GM12878 (cell line): ENCODE measurements at regions not wholly inside any gene's neighbourhood (a gene's known extent, or its start where the extent isn't known, plus 50 kb on each side); places are given as distances from the start of the nearest gene placed in this dataset.

ENCODE experiments used
- ATAC-seq: fragments of 200-7000 bp; cut with Tn5 transposase; 3 replicates; pipeline ENCODE4 v1.9.1; 2020; ENCODE audit warnings: mild to moderate bottlenecking, moderate library complexity
- BruUV-seq: library from RNA; stranded (reverse); fragments of 400-500 nt; replicated peaks from 2 replicates; lab custom pipeline; 2021; lab: Mats Ljungman, UMichigan
- CTCF ChIA-PET: fragments of 300-600 bp; sonication (Branson Sonifier 250); formaldehyde crosslinking; extraction: SDS; loops from one replicate; lab custom pipeline; 2021; ENCODE audit warnings: inconsistent platforms; lab: Yijun Ruan, JAX
- POLR2A ChIA-PET: fragments of 350-600 bp; formaldehyde crosslinking; extraction: SDS; loops from one replicate; lab custom pipeline; 2021; ENCODE audit warnings: inconsistent platforms; lab: Charles Lee
- RAD21 ChIA-PET: fragments of 300-600 bp; sonication (Branson Sonifier 250); formaldehyde crosslinking; loops from one replicate; lab custom pipeline; 2023; ENCODE audit warnings: antibody characterized with exemption; ENCODE audit not compliant: unreplicated experiment; lab: Charles Lee
- SMC1A ChIA-PET: fragments of 300-600 bp; sonication (Branson Sonifier 250); formaldehyde crosslinking; loops from one replicate; lab custom pipeline; 2023; ENCODE audit not compliant: unreplicated experiment, uncharacterized antibody; lab: Charles Lee
- DNase-seq: peaks from one replicate; pipeline ENCODE4 v3.0.0-alpha.2; 2011; ENCODE audit warnings: low read depth, low spot score
- FAIRE-seq: peaks from 3 replicates; lab custom pipeline; 2011; peaks lifted over from hg19 to GRCh38; lab: Jason Lieb, UNC
- H2AFZ ChIP-seq: 2 replicates; pipeline ENCODE4 v1.6.0; 2011; ENCODE audit warnings: low read depth, low read length, control low read depth; ENCODE audit not compliant: control insufficient read depth
- H3K27ac ChIP-seq: 2 replicates; pipeline ENCODE4 v1.5.1; 2011; ENCODE audit warnings: control low read depth; ENCODE audit not compliant: control insufficient read depth, insufficient read depth
- H3K27me3 ChIP-seq, 2 experiments: replicated peaks in 1 of 2; 2 replicates each; pipeline versions ENCODE4 v1.6.0 to v1.6.1; 2011; ENCODE audit warnings: low read length in 1 of 2; ENCODE audit not compliant: control insufficient read depth in 2 of 2, insufficient read depth in 2 of 2
- H3K36me3 ChIP-seq, 2 experiments: 2 replicates each; pipeline ENCODE4 v1.5.1; 2011; ENCODE audit warnings: low read length in 1 of 2; ENCODE audit not compliant: control insufficient read depth in 2 of 2, insufficient read depth in 2 of 2
- H3K4me1 ChIP-seq: 2 replicates; pipeline ENCODE4 v1.6.1; 2011; ENCODE audit warnings: mild to moderate bottlenecking, low read length, moderate library complexity, mixed read lengths; ENCODE audit not compliant: control insufficient read depth, insufficient read depth
- H3K4me2 ChIP-seq: 2 replicates; pipeline ENCODE4 v1.6.0; 2011; ENCODE audit warnings: control low read depth; ENCODE audit not compliant: control insufficient read depth, insufficient read depth
- H3K4me3 ChIP-seq: fragments of 200-600 bp; sonication (generic); 2 replicates; pipeline ENCODE4 v1.5.1; 2016
- H3K79me2 ChIP-seq: 2 replicates; pipeline ENCODE4 v1.6.0; 2011; ENCODE audit warnings: low read length; ENCODE audit not compliant: control insufficient read depth, insufficient read depth
- H3K9ac ChIP-seq: 2 replicates; pipeline ENCODE4 v1.8.0; 2011; ENCODE audit warnings: low read length, control low read depth, mixed read lengths; ENCODE audit not compliant: control insufficient read depth, insufficient read depth
- H3K9me3 ChIP-seq: replicated peaks from 3 replicates; pipeline ENCODE4 v1.5.1; 2011; ENCODE audit warnings: mild to moderate bottlenecking, low read length; ENCODE audit not compliant: control insufficient read depth, insufficient read depth
- H4K20me1 ChIP-seq: 2 replicates; pipeline ENCODE4 v1.6.0; 2011; ENCODE audit not compliant: control insufficient read depth, insufficient read depth
- BACH1 ChIP-seq: fragments of 450-650 bp; IDR thresholded peaks from 2 replicates; pipeline ENCODE4 v1.6.1; 2017; ENCODE audit warnings: mild to moderate bottlenecking, borderline replicate concordance
- BMI1 ChIP-seq: fragments of 450-650 bp; IDR thresholded peaks from 2 replicates; pipeline ENCODE4 v1.6.1; 2016; ENCODE audit warnings: mild to moderate bottlenecking, moderate library complexity, borderline replicate concordance
- CHD2 ChIP-seq: IDR thresholded peaks from 2 replicates; pipeline ENCODE4 v1.6.1; 2011; ENCODE audit warnings: low read depth, low read length, improper control_type of control experiment, borderline replicate concordance
- ESRRA ChIP-seq: IDR thresholded peaks from 2 replicates; pipeline ENCODE4 v1.6.1; 2012; ENCODE audit warnings: mild to moderate bottlenecking, low read length, improper control_type of control experiment
- KAT2A ChIP-seq: conservative IDR thresholded peaks from 2 replicates; pipeline ENCODE4 v1.6.1; 2011; ENCODE audit warnings: low read depth, low read length; ENCODE audit not compliant: control insufficient read depth
- KDM1A ChIP-seq: fragments of 200-600 bp; sonication (generic); IDR thresholded peaks from 2 replicates; pipeline ENCODE4 v1.6.1; 2016; ENCODE audit warnings: borderline replicate concordance
- POLR2AphosphoS2 ChIP-seq: IDR thresholded peaks from 2 replicates; pipeline ENCODE4 v1.6.1; 2011; ENCODE audit warnings: low read depth, mild to moderate bottlenecking, low read length, improper control_type of control experiment, moderate library complexity
- RFX5 ChIP-seq: IDR thresholded peaks from 2 replicates; pipeline ENCODE4 v1.6.1; 2011; ENCODE audit warnings: low read depth, low read length, improper control_type of control experiment
- SIN3A ChIP-seq: IDR thresholded peaks from 2 replicates; pipeline ENCODE4 v1.6.1; 2012; ENCODE audit warnings: low read depth, low read length, improper control_type of control experiment
- SUPT20H ChIP-seq: IDR thresholded peaks from 2 replicates; pipeline ENCODE4 v1.6.1; 2011; ENCODE audit warnings: low read depth, mild to moderate bottlenecking, low read length, moderate library complexity, borderline replicate concordance; ENCODE audit not compliant: control insufficient read depth
- TARDBP ChIP-seq: IDR thresholded peaks from 2 replicates; pipeline ENCODE4 v1.6.1; 2016; ENCODE audit warnings: borderline replicate concordance
- TCF3 ChIP-seq: IDR thresholded peaks from 2 replicates; pipeline ENCODE4 v1.6.1; 2012; ENCODE audit warnings: low read depth, mild to moderate bottlenecking, low read length, borderline replicate concordance; ENCODE audit not compliant: insufficient read depth
- YBX1 ChIP-seq: fragments of 450-650 bp; IDR thresholded peaks from 2 replicates; pipeline ENCODE4 v1.6.1; 2016; ENCODE audit warnings: antibody characterized with exemption
- in situ Hi-C: fragments of 300-500 bp; cut with MboI; formaldehyde crosslinking; loops from 9 replicates; pipeline ENCODE4 v1.14.3; 2018; ENCODE audit warnings: mixed read lengths
- intact Hi-C: fragments of 100-400 bp; cut with micrococcal nuclease; formaldehyde crosslinking; loops from one replicate; pipeline ENCODE4 v1.14.2; 2022; ENCODE audit not compliant: unreplicated experiment
- TF ChIP-seq, protein P1 (sequence below): fragments of 450-650 bp; formaldehyde crosslinking; IDR thresholded peaks from 2 replicates; pipeline ENCODE4 v1.4.0; 2022; ENCODE audit warnings: mild to moderate bottlenecking, moderate library complexity
- TF ChIP-seq, protein P2 (sequence below): fragments of 450-650 bp; IDR thresholded peaks from 2 replicates; pipeline ENCODE4 v1.6.1; 2017; ENCODE audit warnings: borderline replicate concordance
- TF ChIP-seq, protein P3 (sequence below): IDR thresholded peaks from 2 replicates; pipeline ENCODE4 v1.6.1; 2011; ENCODE audit warnings: low read depth, mild to moderate bottlenecking, low read length, moderate library complexity, borderline replicate concordance; ENCODE audit errors: extremely low read depth
- TF ChIP-seq, protein P4 (sequence below): fragments of 450-650 bp; conservative IDR thresholded peaks from 2 replicates; pipeline ENCODE4 v1.6.1; 2017; ENCODE audit warnings: mild to moderate bottlenecking, moderate library complexity

DNA sequence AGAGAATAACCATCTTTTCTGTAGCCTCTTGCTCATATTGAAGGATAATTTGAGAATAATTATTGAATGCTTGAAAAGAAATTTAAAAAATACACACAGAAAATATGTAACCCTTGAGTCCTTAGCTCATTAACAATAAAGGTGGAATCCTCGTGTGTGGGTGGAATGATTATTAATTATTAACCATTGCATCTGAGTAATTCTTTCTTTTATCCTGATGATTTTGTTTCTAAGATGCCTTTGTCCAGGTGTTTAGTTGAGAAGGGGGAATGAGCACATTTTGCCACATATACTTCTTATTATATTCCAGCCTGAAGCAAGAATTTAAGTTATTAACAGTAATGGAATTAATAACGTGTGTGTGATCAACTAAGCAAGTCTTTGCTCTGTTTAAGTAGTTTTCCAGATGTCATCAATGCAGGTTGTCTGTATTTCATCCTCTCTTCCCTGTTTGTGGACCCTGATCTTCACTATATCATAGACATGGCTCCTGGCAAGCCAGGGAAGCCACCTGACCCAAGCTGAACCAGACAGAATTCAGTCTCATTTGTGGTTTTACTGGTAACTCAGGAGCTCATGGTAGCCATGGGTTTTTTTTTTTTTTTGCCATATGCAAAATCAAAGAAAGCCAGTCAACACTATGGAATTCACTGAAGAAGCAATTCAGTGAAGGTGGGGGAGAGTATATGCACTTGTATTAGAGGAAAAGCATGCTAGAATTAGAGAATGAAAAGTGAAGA is 144.3 kb downstream of the KIF20B start (continued):
- TF ChIP-seq, protein P1, sequence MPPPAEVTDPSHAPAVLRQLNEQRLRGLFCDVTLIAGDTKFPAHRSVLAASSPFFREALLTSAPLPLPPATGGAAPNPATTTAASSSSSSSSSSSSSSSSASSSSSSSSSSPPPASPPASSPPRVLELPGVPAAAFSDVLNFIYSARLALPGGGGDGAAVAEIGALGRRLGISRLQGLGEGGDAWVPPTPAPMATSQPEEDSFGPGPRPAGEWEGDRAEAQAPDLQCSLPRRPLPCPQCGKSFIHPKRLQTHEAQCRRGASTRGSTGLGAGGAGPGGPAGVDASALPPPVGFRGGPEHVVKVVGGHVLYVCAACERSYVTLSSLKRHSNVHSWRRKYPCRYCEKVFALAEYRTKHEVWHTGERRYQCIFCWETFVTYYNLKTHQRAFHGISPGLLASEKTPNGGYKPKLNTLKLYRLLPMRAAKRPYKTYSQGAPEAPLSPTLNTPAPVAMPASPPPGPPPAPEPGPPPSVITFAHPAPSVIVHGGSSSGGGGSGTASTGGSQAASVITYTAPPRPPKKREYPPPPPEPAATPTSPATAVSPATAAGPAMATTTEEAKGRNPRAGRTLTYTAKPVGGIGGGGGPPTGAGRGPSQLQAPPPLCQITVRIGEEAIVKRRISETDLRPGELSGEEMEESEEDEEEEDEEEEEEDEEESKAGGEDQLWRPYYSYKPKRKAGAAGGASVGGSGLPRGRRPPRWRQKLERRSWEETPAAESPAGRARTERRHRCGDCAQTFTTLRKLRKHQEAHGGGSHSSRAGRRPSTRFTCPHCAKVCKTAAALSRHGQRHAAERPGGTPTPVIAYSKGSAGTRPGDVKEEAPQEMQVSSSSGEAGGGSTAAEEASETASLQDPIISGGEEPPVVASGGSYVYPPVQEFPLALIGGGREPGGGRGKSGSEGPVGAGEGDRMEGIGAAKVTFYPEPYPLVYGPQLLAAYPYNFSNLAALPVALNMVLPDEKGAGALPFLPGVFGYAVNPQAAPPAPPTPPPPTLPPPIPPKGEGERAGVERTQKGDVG (CRISPR knock-in tag): no peak
- TF ChIP-seq, protein P2, sequence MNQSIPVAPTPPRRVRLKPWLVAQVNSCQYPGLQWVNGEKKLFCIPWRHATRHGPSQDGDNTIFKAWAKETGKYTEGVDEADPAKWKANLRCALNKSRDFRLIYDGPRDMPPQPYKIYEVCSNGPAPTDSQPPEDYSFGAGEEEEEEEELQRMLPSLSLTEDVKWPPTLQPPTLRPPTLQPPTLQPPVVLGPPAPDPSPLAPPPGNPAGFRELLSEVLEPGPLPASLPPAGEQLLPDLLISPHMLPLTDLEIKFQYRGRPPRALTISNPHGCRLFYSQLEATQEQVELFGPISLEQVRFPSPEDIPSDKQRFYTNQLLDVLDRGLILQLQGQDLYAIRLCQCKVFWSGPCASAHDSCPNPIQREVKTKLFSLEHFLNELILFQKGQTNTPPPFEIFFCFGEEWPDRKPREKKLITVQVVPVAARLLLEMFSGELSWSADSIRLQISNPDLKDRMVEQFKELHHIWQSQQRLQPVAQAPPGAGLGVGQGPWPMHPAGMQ: no peak
- TF ChIP-seq YBX1: no peak

DNA sequence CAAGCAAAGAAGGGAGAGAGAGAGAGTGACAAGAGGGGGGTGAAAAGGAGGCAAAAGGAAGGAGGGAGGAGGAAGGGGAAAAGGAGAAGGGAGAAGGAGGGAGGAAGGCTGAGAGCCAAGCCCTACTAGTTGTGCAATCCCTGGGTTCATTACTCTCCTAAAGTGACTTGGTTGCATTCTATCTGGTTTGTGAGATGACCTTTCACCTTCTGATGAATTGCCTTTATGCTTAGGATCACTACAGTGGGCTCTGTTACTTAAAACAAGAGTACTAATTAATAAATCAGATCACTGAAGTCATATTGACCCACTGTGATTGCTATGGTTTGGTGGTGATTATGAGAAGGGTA is 144.9 kb downstream of the KIF20B start:
- Histone ChIP-seq H3K36me3 (no peaks in the 10 kb centered on the region), H3K9ac (no peak overlapping the region), H3K9me3 (no peaks in the 10 kb centered on the region; the same call in 2 of the 3 replicates), H3K4me1 (no peaks in the 10 kb centered on the region), H3K4me2 (no peak overlapping the region), H3K4me3 (no peak overlapping the region), H3K27me3 (no peaks in the 10 kb centered on the region), H2AFZ (no peak overlapping the region), H4K20me1 (no peaks in the 10 kb centered on the region), H3K27ac (no peak overlapping the region), H3K79me2 (no peaks in the 10 kb centered on the region)
- ATAC-seq (no peak), DNase-seq (no peak), FAIRE-seq (no peak)
- no TSS peak for BruUV-seq
- in situ Hi-C loops: no loop called here
- ChIA-PET SMC1A (interaction anchor here (0.6 to 1.2 kb wide), 2 partner anchors 25 to 475 kb away, joined by 3 read pairs; no protein-coding TSS in a partner anchor), CTCF (interaction anchor here (1.0 kb wide), 1 partner anchor 14 kb away, joined by 5 read pairs; no protein-coding TSS in a partner anchor), POLR2A (no interaction called here), RAD21 (no interaction called here)
- intact Hi-C loops: no loop called here
- TF ChIP-seq SIN3A (no peak), SUPT20H (no peak), RFX5 (no peak), ESRRA (no peak), TCF3 (no peak), KDM1A (no peak), BACH1 (no peak), BMI1 (no peak), TARDBP (no peak), KAT2A (no peak), CHD2 (no peak), POLR2AphosphoS2 (no peak)
- TF ChIP-seq, protein P3, sequence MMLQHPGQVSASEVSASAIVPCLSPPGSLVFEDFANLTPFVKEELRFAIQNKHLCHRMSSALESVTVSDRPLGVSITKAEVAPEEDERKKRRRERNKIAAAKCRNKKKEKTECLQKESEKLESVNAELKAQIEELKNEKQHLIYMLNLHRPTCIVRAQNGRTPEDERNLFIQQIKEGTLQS: no peak
- TF ChIP-seq, protein P4, sequence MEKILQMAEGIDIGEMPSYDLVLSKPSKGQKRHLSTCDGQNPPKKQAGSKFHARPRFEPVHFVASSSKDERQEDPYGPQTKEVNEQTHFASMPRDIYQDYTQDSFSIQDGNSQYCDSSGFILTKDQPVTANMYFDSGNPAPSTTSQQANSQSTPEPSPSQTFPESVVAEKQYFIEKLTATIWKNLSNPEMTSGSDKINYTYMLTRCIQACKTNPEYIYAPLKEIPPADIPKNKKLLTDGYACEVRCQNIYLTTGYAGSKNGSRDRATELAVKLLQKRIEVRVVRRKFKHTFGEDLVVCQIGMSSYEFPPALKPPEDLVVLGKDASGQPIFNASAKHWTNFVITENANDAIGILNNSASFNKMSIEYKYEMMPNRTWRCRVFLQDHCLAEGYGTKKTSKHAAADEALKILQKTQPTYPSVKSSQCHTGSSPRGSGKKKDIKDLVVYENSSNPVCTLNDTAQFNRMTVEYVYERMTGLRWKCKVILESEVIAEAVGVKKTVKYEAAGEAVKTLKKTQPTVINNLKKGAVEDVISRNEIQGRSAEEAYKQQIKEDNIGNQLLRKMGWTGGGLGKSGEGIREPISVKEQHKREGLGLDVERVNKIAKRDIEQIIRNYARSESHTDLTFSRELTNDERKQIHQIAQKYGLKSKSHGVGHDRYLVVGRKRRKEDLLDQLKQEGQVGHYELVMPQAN: no peak
